Vagina (tissue), 2 donors: ENCODE measurements at regions not wholly inside any gene's neighbourhood (a gene's known extent, or its start where the extent isn't known, plus 50 kb on each side); places are given as distances from the start of the nearest gene placed in this dataset.

Experiments
- POLR2AphosphoS5 ChIP-seq, 2 donors: sonication (generic); formaldehyde crosslinking; IDR thresholded peaks; one replicate each; pipeline ENCODE4 v1.9.0; 2017; ENCODE audit warnings: antibody characterized with exemption in 2 of 2, mild to moderate bottlenecking in 2 of 2, low read depth in 1 of 2; ENCODE audit not compliant: insufficient read depth in 1 of 2
- TF ChIP-seq, protein P1 (sequence below), 3 experiments: fragments of 450-650 bp in 2 of 3; fragments of 200-600 bp in 1 of 3; sonication (generic) in 1 of 3; IDR thresholded peaks; one replicate each; pipeline ENCODE4 v1.5.1; 2017 to 2019; ENCODE audit warnings: antibody characterized with exemption in 3 of 3, mild to moderate bottlenecking in 2 of 3, moderate library complexity in 2 of 3

DNA sequence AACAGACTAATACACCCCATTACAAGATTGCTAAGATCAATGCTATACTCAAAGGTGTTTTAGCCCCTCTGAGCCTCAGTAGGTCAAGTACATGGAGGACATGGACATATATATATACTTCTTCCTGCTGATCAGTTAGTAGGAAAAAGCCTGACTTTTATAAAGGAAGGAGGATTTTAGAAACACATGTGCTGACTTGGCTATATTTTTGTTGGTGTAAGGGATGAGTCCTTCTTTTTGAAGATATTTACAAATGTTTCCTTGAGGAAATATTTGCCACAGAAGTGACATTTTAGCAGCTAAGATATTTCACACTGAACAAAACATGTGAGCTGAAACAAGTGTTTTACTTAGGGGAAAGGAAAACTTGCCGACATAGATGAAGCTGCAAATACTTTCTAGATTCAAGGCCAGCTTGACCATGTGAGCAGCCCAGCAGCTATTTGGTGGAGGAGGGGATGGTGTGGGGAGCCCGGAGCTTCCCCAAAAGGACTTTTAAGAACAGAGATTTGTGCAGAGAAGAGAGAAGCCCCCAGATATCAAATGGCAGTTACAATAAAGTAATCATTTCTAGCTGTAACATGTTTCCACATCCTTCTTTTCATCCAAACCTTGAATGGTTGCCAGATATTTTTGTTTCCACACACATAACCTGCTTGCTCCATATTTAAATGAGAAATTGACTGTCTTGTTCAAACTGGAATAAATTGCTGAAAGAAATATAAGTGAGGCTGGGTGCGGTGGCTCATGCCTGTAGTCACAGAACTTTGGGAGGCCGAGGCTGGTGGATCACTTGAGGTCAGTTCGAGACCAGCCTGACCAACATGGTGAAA, 111.7 kb upstream of the NR2F2 start:
- TF ChIP-seq, protein P1, sequence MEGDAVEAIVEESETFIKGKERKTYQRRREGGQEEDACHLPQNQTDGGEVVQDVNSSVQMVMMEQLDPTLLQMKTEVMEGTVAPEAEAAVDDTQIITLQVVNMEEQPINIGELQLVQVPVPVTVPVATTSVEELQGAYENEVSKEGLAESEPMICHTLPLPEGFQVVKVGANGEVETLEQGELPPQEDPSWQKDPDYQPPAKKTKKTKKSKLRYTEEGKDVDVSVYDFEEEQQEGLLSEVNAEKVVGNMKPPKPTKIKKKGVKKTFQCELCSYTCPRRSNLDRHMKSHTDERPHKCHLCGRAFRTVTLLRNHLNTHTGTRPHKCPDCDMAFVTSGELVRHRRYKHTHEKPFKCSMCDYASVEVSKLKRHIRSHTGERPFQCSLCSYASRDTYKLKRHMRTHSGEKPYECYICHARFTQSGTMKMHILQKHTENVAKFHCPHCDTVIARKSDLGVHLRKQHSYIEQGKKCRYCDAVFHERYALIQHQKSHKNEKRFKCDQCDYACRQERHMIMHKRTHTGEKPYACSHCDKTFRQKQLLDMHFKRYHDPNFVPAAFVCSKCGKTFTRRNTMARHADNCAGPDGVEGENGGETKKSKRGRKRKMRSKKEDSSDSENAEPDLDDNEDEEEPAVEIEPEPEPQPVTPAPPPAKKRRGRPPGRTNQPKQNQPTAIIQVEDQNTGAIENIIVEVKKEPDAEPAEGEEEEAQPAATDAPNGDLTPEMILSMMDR (IDR thresholded peaks at IDR 0.05), result no peak
- no peak for TF ChIP-seq POLR2AphosphoS5 (IDR thresholded peaks at IDR 0.05; ENCODE audit: insufficient read depth in 1 of 2, low read depth in 1 of 2)
